Right atrium auricular region (tissue), 2 donors: ENCODE measurements at regions not wholly inside any gene's neighbourhood (a gene's known extent, or its start where the extent isn't known, plus 50 kb on each side); places are given as distances from the start of the nearest gene placed in this dataset.

Experiments used
- DNase-seq: peaks from one replicate; pipeline ENCODE4 v3.0.0-alpha.2; 2019; ENCODE audit warnings: low spot score
- H3K27ac ChIP-seq, 2 donors: fragments of 200-600 bp; sonication (generic); 1 replicate in 1 of 2; 2 replicates in 1 of 2; pipeline ENCODE4 v1.5.1; 2016 to 2019
- H3K27me3 ChIP-seq, 2 donors: fragments of 200-600 bp; sonication (generic); one replicate each; pipeline versions ENCODE4 v1.5.1 to v1.6.0; 2017 to 2019
- H3K36me3 ChIP-seq: fragments of 200-600 bp; sonication (generic); one replicate; pipeline ENCODE4 v1.5.1; 2016
- H3K4me1 ChIP-seq, 2 donors: fragments of 200-600 bp; sonication (generic); one replicate each; pipeline versions ENCODE4 v1.5.1 to v1.6.0; 2017 to 2019
- H3K4me3 ChIP-seq, 2 donors: fragments of 200-600 bp; sonication (generic); 1 replicate in 1 of 2; 2 replicates in 1 of 2; pipeline ENCODE4 v1.5.1; 2017 to 2019; ENCODE audit warnings: mild to moderate bottlenecking in 1 of 2, moderate library complexity in 1 of 2
- H3K9me3 ChIP-seq, 2 donors: fragments of 200-600 bp; sonication (generic); one replicate each; pipeline ENCODE4 v1.5.1; 2019
- CTCF ChIP-seq, 2 donors: fragments of 200-600 bp; sonication (generic); IDR thresholded peaks; one replicate each; pipeline ENCODE4 v1.5.1; 2019; ENCODE audit warnings: antibody characterized with exemption in 2 of 2

DNA sequence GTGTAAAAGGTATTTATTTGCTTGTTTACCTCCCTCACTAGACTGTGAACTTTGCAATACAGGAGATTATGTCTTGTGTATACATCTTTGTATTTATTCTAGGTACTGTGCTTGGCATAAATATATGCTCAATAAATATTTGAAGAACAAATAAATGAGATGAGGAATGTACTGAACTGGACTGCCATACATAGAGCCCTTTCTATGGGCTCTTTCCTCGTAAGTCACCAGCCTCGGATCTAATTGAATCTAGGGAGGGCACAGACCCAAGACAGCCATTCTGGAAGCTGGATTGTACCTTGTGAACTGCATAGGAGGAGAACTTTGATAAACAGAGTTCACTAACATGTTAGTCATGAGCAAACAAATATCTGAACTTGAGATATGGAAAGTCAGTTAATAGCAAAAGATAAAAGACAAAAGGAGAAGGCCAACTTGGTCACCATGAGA, 503.9 kb downstream of the INSC start:
- Histone ChIP-seq H3K4me1 (peaks cover 0 to 8% of the 10 kb centered on the region in 2 donors), H3K4me3 (no peak overlapping the region), H3K9me3 (no peaks in the 10 kb centered on the region), H3K27ac (no peak overlapping the region), H3K27me3 (no peaks in the 10 kb centered on the region), H3K36me3 (no peaks in the 10 kb centered on the region)
- DNase-seq = no peak
- no peak for TF ChIP-seq CTCF (IDR thresholded peaks at IDR 0.05)

DNA sequence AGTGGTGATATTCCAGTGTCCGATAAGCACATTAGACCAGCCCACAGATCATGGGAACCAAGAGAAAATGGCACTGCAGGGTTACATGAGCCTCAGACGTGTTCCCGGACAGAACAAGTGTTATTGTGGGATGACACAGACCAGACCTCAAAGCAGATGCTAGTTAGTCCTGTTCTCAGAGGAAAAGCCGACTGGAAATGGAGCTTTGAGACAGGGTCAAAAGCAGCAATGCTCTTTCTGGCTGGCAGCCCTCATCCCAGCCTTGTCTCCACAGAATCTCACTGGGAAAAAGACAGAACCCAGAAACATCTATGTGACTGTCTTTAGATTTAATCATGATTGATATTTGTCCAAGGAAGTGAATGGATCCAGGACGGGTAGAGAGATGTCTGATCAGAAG, 506.8 kb downstream of the INSC start:
- Histone ChIP-seq H3K4me1 (no peaks in the 10 kb centered on the region), H3K4me3 (no peak overlapping the region), H3K9me3 (no peaks in the 10 kb centered on the region), H3K27ac (no peak overlapping the region), H3K27me3 (no peaks in the 10 kb centered on the region), H3K36me3 (no peaks in the 10 kb centered on the region)
- TF ChIP-seq CTCF (IDR thresholded peaks at IDR 0.05) = no peak
- no peak for DNase-seq

GRCh38 chr11:15622231-15622890, 507.6 kb downstream of the INSC start:
- H3K9me3 ChIP-seq = no peaks in the 10 kb centered on the region
- no peak for TF ChIP-seq CTCF (IDR thresholded peaks at IDR 0.05)
- H3K36me3 ChIP-seq = no peaks in the 10 kb centered on the region
- H3K27ac ChIP-seq = no peak overlapping the region
- no peak overlapping the region for H3K4me3 ChIP-seq
- no peak for DNase-seq
- H3K27me3 ChIP-seq = no peaks in the 10 kb centered on the region
- no peaks in the 10 kb centered on the region for H3K4me1 ChIP-seq

DNA sequence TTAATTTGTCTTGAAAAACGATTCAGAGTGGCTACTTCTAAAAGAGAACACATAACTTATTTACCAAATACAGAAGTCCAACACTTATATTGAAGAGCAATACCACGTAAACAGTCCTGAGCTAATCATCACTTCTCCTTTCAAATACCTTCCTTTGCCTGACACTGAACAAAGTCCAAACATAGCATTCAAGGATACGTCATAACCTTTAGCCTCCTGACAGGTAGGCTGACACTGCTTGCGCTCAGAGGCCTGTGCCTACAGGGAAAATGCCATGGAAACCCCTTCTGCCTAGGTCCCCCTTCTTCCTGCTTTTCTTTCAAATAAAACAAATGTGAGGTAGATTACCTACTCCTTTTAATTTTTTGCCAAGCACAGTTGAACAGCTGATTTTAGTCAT, 510.0 kb downstream of the INSC start:
- no peaks in the 10 kb centered on the region for H3K27me3 ChIP-seq
- no peak for DNase-seq
- H3K9me3 ChIP-seq = no peaks in the 10 kb centered on the region
- H3K27ac ChIP-seq = no peak overlapping the region
- no peaks in the 10 kb centered on the region for H3K36me3 ChIP-seq
- H3K4me3 ChIP-seq = no peak overlapping the region
- TF ChIP-seq CTCF (IDR thresholded peaks at IDR 0.05) = no peak
- no peaks in the 10 kb centered on the region for H3K4me1 ChIP-seq

DNA sequence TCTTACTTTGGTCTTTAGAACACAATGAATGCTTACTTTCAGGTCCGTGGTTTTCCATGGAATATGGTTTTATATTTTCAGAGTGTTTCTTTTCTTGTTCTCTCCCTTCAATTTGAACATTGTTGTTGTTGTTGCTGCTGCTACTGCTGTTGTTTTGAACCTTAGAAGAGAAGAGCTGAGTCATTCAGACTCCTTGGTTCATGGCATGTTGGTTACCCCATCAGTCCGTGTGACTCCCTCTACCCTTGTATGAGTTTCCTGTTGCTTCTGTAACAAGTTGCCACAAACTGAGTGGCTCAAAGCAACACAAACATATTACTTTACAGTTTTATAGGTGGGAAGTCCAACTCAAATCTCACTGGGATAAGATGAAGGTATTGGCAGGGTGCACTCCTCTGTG, 511.0 kb downstream of the INSC start:
- Histone ChIP-seq H3K4me1 (no peaks in the 10 kb centered on the region), H3K36me3 (no peaks in the 10 kb centered on the region), H3K4me3 (no peak overlapping the region), H3K27me3 (no peaks in the 10 kb centered on the region), H3K9me3 (no peaks in the 10 kb centered on the region), H3K27ac (no peak overlapping the region)
- DNase-seq = no peak
- no peak for TF ChIP-seq CTCF (IDR thresholded peaks at IDR 0.05)

DNA sequence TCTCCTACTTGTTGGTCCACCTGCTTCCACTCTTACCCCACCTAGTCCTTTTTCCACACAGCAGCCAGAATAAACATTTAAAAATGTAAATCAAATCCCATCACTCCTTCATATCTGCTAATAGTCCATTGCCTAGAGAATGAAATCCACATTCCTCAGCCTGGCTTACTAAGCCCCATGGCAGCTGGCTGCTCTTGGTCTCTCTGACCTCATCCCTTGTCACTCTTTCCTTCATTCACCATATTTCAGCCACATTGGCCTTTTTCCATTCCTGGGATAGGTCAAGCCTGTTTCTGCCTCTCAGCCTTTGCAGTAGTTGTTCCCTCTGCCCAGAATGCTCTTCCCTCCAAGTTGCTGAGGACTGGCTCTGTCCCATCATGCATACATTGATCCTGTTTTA, 512.8 kb downstream of the INSC start:
- Histone ChIP-seq H3K9me3 (no peaks in the 10 kb centered on the region), H3K27ac (no peak overlapping the region), H3K4me1 (no peaks in the 10 kb centered on the region), H3K36me3 (no peaks in the 10 kb centered on the region), H3K4me3 (no peak overlapping the region), H3K27me3 (no peaks in the 10 kb centered on the region)
- no peak for DNase-seq
- no peak for TF ChIP-seq CTCF (IDR thresholded peaks at IDR 0.05)
